ENCODE measurements at regions not wholly inside any gene's neighbourhood (a gene's known extent, or its start where the extent isn't known, plus 50 kb on each side); places are given as distances from the start of the nearest gene placed in this dataset.
"Not testable (repeated sequence)": the region's sequence is repeated elsewhere in the genome, so short reads cannot be mapped to it uniquely, and the experiment has no call there.

DNA sequence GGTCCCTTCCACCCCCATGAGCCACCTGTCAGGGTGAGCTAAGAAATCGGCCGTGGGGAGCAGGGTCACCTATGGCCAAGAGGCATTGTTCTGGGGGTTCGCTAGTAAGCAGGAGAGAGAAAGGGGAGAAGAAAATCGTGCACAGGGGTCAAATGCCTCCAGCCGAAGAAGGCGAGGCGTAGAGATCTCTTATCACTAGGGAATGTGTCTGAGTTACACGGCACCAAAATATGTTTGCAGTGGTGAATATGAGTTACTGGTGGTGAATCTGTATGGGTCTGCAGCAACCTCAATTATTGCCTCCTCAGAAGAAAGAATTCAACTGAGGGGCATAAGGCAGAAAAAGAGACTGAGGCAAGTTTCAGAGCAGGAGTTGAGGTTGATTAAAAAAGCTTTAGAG lies 54.2 kb upstream of the RABGAP1L start:
- H3K4me3 ChIP-seq (ENCODE audit: low read length) = no peak overlapping the region
- no peaks in the 10 kb centered on the region for H3K79me2 ChIP-seq (ENCODE audit: low read length)
- no peak overlapping the region for H3K9ac ChIP-seq (ENCODE audit: low read length)
- H2AFZ ChIP-seq (ENCODE audit: low read depth, low read length) = no peak overlapping the region
- H3K27ac ChIP-seq (ENCODE audit: low read length) = no peak overlapping the region
- H4K20me1 ChIP-seq (ENCODE audit: insufficient read depth, low read length) = no peaks in the 10 kb centered on the region
- TF ChIP-seq CTCF (IDR thresholded peaks at IDR 0.05; ENCODE audit: low read depth, low read length) (no peak), EZH2phosphoT487 (IDR thresholded peaks at IDR 0.05; ENCODE audit: low read depth) (no peak)
- H3K9me3 ChIP-seq (ENCODE audit: insufficient read depth, low read length) = no peaks in the 10 kb centered on the region
- no peaks in the 10 kb centered on the region for H3K36me3 ChIP-seq (replicated peaks; ENCODE audit: low read depth, low read length)
- H3K4me2 ChIP-seq (ENCODE audit: low read length) = no peak overlapping the region
- H3K27me3 ChIP-seq (ENCODE audit: low read depth, low read length) = no peaks in the 10 kb centered on the region
- peaks cover 9% of the 10 kb centered on the region for H3K4me1 ChIP-seq (ENCODE audit: low read length)

- no peak overlapping the region for H3K27ac ChIP-seq (ENCODE audit: low read length)
- H2AFZ ChIP-seq (ENCODE audit: low read depth, low read length) = no peak overlapping the region
- H3K36me3 ChIP-seq (replicated peaks; ENCODE audit: low read depth, low read length) = no peaks in the 10 kb centered on the region
- no peak overlapping the region for H3K4me3 ChIP-seq (ENCODE audit: low read length)
- TF ChIP-seq CTCF (IDR thresholded peaks at IDR 0.05; ENCODE audit: low read depth, low read length) (no peak), EZH2phosphoT487 (IDR thresholded peaks at IDR 0.05; ENCODE audit: low read depth) (no peak)
- H3K9ac ChIP-seq (ENCODE audit: low read length) = no peak overlapping the region
- no peaks in the 10 kb centered on the region for H4K20me1 ChIP-seq (ENCODE audit: insufficient read depth, low read length)
- H3K27me3 ChIP-seq (ENCODE audit: low read depth, low read length) = no peaks in the 10 kb centered on the region
- H3K79me2 ChIP-seq (ENCODE audit: low read length) = no peaks in the 10 kb centered on the region
- H3K4me2 ChIP-seq (ENCODE audit: low read length) = no peak overlapping the region
- no peaks in the 10 kb centered on the region for H3K4me1 ChIP-seq (ENCODE audit: low read length)
- no peaks in the 10 kb centered on the region for H3K9me3 ChIP-seq (ENCODE audit: insufficient read depth, low read length)
Observed at GRCh38 chr1:174103766-174104165, 55.6 kb upstream of the RABGAP1L start.

GRCh38 chr1:174101976-174102375 lies 57.3 kb upstream of the RABGAP1L start:
- not testable (repeated sequence) for H4K20me1 ChIP-seq (ENCODE audit: insufficient read depth, low read length); H3K9me3 ChIP-seq (ENCODE audit: insufficient read depth, low read length); H3K36me3 ChIP-seq (replicated peaks; ENCODE audit: low read depth, low read length); H3K27ac ChIP-seq (ENCODE audit: low read length); H3K79me2 ChIP-seq (ENCODE audit: low read length); H3K9ac ChIP-seq (ENCODE audit: low read length); H3K27me3 ChIP-seq (ENCODE audit: low read depth, low read length); H3K4me3 ChIP-seq (ENCODE audit: low read length); H3K4me2 ChIP-seq (ENCODE audit: low read length); H3K4me1 ChIP-seq (ENCODE audit: low read length); H2AFZ ChIP-seq (ENCODE audit: low read depth, low read length)

- Histone ChIP-seq H3K4me1 (ENCODE audit: low read length) (peaks cover 4% of the 10 kb centered on the region), H3K79me2 (ENCODE audit: low read length) (no peaks in the 10 kb centered on the region), H3K36me3 (replicated peaks; ENCODE audit: low read depth, low read length) (no peaks in the 10 kb centered on the region), H4K20me1 (ENCODE audit: insufficient read depth, low read length) (no peaks in the 10 kb centered on the region), H2AFZ (ENCODE audit: low read depth, low read length) (no peak overlapping the region), H3K4me2 (ENCODE audit: low read length) (no peak overlapping the region), H3K4me3 (ENCODE audit: low read length) (no peak overlapping the region), H3K27ac (ENCODE audit: low read length) (no peak overlapping the region), H3K9ac (ENCODE audit: low read length) (no peak overlapping the region), H3K9me3 (ENCODE audit: insufficient read depth, low read length) (no peaks in the 10 kb centered on the region), H3K27me3 (ENCODE audit: low read depth, low read length) (no peaks in the 10 kb centered on the region)
- no peak for TF ChIP-seq CTCF (IDR thresholded peaks at IDR 0.05; ENCODE audit: low read depth, low read length)
- TF ChIP-seq EZH2phosphoT487 (IDR thresholded peaks at IDR 0.05; ENCODE audit: low read depth) = no peak
Observed at GRCh38 chr1:174097426-174097825, 61.9 kb upstream of the RABGAP1L start.

- H3K4me1 ChIP-seq (ENCODE audit: low read length); H3K27me3 ChIP-seq (ENCODE audit: low read depth, low read length); H3K27ac ChIP-seq (ENCODE audit: low read length); H2AFZ ChIP-seq (ENCODE audit: low read depth, low read length); H3K36me3 ChIP-seq (replicated peaks; ENCODE audit: low read depth, low read length); H3K9ac ChIP-seq (ENCODE audit: low read length); H3K9me3 ChIP-seq (ENCODE audit: insufficient read depth, low read length); H3K79me2 ChIP-seq (ENCODE audit: low read length); H4K20me1 ChIP-seq (ENCODE audit: insufficient read depth, low read length); H3K4me3 ChIP-seq (ENCODE audit: low read length): not testable (repeated sequence)
- peak; percentile 66 for TF ChIP-seq CTCF (IDR thresholded peaks at IDR 0.05; ENCODE audit: low read depth, low read length)
- peak overlapping the region; percentile 46 for H3K4me2 ChIP-seq (ENCODE audit: low read length)
Observed at GRCh38 chr1:174093789-174094188, 65.5 kb upstream of the RABGAP1L start.

All from OCI-LY3 (cell line).